ENCODE measurements at regions not wholly inside any gene's neighbourhood (a gene's known extent, or its start where the extent isn't known, plus 50 kb on each side); places are given as distances from the start of the nearest gene placed in this dataset.

DNA sequence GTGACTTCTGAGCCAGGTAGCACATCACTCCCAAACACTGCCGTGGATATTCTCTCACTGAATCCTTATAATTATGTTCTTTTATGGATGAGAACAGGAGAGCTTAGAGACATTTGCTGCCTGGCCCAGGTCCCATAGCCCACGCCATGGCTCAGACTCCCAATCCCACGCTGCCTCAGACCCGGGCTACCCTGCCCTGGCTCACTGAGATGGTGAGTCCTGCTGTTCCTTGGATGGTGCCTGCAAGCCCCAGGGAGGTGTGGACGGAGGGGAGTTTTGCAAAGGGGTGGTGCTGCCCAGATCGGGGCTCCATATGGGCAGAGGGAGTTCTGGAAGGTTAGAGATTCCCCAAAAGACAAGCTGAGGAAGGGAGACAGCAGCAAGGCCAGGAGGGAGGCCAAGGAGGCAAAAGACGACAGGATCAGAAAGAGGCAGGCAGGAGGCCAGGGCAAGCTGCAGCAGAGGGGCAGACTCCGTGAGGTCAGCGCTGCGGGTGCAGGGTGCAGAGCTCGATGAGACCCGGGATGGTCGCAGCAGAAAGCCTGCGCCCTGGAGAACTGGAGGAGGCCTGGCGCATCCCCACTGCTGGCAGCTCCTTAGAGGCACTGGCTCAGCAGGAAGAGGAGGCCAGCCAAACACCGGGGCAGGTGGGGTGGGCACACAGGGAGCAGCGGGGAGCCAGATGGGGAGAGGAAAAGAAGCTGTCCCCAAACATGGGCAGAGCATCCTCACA, 95.7 kb upstream of the ALDH1A3 start:
- no peak for DNase-seq (ENCODE audit: low spot score)

DNA sequence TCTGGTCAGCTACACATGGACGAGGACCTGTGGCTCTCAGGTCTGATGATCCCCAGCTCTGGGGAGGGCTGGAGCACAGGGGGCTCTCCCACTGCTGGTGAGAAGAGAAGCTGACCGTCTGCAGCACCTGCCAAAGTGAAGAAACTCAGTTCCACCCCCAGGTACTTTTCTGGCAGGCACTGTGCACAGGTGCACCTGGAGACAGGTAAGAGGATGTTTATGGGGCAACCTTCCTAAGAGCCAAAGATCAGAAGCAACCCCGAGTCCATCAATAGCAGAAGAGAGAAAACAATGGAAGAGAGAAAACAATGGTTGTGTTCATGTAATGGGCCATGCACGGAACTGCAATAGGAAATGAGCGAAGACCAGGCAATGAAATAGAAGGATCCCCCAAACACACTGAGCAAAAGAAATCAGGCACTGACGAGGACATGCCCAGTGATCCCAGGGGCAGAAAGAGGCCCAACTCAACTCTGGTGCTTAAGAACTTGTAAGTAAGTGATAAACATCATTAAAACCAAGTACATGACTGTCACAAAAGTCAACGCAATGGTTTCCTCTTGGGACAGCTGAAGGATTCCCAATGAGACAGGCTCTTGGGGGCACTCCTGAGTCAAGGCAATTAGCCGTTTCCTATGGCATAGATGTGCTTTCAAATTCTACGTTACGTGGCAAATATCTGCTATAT, 95.0 kb upstream of the ALDH1A3 start:
- no peak for DNase-seq (ENCODE audit: low spot score)

DNA sequence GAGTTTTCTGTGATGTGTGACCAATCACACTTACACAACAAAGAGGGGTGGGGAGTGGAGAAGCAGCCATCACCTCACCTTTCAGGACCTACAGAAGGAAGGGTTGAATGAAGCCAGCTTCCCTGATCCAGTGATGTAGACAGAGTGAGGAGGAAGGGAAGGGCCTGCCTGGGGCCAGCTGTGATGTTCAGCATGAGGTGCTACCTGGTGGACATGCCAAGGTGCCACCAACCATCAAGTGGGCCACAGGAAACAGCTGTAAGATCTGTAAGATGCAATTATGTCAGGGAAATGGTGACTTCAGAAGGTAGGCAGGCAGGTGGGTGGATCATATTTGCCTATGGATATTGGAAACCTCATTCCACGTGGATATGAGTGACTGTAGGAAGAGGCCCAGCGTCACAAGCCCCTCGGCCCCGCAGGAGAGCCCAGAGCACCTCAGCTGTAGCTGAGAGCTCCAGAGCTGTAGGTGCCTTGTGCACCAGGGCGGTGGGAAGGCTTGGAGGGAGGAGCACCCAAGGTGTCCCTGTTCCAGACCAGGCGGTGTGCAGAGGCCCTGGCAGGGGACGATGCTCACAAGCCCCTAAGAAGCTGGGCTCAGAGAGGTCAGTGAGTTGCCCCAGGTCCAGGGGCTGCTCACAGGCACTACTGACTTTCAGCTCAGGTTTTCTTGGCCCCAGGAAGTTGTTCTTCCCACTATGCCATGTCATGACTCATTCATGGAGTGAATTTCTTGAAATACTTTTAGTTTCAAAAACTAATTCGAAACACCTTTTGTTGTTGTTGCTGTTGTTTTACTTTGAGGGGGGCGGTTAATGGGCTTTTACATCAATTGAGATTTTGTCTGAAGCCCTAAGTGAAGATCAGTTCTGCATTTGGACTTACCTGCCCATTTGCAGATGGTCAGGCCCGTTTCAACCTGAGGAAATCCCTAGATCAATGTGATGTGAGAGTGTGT, 94.2 kb upstream of the ALDH1A3 start:
- DNase-seq (ENCODE audit: low spot score), result no peak

DNA sequence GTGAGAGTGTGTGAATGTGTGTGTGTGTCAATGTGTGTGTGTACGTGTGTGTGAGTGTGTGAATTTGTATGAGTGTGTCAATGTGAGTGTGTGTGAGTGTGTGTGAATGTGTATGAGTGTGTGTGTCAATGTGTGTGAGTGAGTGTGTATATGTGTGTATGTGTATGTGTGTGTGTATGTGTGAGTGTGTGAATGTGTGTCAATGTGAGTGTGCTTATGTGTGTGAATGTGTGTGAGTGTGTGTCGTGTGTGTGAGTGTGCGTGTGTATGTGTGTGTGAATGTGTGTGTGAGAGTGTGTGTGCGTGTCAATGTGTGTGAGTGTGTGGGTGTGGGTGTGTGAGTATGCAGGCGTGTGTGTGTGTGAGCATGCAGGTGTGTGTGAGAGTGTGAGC, 93.5 kb upstream of the ALDH1A3 start:
- no peak for DNase-seq (ENCODE audit: low spot score)

DNA sequence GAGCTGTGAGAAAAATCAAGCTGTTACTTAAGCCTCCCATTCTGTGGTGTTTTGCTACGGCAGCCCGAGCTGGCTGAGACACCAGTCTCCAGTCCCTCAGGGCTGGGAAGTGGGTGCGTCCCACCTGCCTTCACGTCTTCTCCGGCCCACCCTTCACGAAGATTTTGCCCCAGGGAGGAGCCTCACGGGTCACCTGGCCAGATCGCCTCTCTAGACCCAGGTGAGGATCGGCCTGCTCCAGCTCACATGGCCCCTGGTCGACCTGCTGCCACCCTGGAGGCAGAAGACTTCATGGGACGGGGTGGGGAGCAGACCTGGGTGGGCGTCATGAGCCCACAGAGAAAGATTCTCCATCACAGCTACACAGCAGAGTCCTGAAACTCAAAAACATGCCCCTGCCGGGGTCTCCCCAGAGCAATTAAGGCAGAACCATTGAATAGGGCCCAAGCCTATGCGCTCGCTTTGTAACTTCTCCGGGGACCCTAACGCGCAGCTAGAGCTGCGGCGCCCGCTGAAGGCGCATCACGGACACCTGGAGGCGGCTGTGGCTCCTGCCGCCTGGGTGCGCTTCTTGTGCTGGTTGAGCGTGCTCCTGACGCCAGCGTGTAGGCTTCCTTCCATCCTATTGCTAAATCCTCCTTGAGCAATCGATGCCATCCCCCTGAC, 92.6 kb upstream of the ALDH1A3 start:
- no peak for DNase-seq (ENCODE audit: low spot score)

DNA sequence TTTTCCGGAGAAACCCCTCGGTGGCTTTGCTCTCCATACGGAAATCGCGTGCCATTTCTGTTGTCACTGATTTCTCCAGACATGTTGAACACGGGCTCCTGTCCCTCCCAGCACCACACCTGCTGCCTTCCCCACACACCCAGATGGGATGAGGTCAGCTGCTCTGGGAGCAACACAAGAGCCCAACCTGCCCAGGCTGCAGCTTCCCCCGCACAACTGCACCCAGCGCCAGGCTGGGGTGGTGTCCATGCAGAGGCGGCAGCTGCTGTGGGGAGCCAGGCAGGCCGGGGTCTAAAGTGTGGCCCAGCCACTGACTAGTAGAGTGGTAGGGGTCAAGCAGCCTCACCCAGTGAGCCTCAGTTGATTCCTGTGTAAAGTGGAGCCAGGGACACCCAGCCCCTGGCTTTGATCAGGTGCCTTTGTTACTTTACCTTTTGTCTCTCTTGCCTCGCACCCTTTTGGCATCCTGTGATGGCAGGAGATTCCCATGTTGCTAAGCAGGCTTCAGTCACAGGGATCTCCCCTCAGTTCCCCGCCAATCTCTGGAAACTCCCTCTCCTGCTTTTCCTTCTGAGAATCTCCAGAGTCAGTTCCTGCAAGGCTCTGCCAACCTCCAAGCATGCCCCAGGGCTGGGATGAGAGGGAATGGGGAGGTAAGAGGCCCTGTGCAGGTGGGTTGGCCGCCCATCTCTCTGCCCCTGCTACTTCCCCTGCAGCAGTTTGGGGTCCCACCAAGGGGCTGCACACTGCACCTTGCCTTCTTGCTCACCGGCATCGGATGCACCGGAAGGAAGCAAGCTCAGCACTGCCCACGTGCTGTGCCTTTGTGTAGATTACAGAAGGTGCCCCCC, 91.8 kb upstream of the ALDH1A3 start:
- no peak for DNase-seq (ENCODE audit: low spot score)

DNA sequence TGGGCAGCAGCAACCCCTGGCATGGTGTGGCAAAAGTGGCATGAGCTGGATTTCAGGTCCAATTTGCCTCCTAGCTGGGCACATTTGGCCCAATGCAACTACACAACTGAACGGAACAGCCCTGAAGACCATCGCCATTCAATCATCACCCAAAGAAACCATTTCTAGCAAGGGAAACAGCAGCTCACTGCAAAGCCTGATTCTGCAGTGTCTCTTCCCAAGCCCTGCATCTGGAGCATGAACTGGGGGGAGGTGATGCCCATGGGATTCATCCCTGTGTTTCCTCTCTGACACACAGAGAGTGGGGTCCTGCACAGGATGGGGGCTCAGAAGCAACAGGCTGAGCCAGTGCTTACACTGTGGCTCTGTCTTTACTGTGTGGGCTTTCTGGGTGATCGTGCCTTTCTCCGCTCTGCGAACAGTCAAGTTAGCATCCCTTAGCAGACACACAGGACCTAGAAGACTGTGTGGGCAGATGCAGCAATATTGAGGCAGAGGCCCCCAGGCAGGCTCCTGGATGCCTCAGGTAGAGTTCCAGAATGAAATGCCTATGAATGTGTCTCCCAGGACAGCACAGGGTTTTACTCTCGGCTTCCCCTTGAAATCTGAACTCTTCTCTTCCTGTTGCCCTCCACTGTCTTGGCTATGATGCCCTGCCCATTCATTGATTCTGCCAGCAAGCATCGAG, 91.1 kb upstream of the ALDH1A3 start:
- no peak for DNase-seq (ENCODE audit: low spot score)

DNA sequence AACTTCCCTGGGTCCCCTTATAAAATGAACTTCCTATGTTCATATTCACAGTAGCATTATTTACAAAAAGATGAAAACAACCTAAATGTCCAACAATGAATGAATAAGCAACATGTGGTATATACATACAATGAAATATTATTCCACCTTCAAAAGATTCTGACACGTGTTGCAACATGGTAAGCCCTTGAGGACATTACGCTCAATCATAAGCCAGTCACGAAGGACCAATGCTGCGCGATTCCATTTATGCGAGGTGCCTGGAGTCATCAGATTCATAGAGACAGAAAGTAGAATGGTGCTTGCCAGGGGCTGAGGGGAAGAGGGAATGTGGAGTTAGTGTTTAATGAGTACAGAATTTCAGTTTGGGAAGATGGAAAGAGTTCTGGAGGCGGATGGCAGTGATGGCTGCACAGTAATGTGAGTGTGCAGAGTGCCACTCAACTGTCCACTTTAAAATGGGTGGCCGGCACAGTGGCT, 88.8 kb upstream of the ALDH1A3 start:
- DNase-seq (ENCODE audit: low spot score), result no peak

DNA sequence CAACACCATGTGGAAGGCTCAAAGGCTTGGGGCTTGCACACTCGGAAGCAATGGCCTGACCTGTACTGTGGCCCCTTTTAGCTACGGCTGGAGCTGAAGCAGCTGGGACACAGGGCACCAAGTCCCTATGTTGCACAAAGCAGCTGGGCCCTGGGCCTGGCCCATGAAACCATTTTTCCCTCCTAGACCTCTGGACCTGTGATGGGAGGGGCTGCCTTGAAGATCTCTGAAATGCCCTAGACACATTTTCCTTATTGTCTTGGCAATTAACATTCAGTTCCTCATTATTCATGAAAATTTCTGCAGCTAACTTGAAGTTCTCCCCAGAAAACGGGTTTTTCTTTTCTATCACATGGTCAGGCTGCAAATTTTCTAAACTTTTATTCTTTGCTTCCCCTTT, 85.6 kb upstream of the ALDH1A3 start:
- DNase-seq (ENCODE audit: low spot score), result no peak

DNA sequence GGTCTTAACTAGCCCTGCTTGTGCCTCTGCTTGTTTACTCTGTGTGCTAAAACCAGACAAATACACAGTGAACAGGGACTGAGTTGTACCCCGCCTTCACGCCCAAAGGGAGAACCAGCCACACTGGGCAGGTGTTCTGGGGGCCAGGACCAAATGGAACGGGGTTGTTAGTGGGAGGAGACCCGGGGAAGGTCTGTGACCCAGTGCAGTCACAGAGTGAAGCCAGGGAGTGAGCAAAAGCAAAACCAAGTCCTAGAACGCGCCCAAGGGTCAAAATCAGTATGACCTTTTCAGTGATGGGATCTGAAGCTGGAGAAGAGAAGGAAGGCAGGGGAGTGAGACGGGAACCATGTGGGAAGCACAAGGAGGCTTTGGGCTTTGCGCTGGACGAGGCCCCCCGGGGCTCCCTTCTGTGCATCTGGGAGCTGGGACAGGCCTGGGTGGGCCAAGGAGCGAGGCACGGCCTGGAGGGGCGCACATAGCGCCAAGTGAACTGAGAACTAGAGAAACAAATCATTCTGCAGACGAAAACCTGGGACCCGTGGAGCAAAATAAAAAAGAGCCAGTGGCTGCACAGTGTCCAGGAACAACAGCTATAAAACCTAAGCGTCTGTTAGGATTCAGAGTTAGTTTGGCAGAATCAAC, 78.3 kb upstream of the ALDH1A3 start:
- no peak for DNase-seq (ENCODE audit: low spot score)

DNA sequence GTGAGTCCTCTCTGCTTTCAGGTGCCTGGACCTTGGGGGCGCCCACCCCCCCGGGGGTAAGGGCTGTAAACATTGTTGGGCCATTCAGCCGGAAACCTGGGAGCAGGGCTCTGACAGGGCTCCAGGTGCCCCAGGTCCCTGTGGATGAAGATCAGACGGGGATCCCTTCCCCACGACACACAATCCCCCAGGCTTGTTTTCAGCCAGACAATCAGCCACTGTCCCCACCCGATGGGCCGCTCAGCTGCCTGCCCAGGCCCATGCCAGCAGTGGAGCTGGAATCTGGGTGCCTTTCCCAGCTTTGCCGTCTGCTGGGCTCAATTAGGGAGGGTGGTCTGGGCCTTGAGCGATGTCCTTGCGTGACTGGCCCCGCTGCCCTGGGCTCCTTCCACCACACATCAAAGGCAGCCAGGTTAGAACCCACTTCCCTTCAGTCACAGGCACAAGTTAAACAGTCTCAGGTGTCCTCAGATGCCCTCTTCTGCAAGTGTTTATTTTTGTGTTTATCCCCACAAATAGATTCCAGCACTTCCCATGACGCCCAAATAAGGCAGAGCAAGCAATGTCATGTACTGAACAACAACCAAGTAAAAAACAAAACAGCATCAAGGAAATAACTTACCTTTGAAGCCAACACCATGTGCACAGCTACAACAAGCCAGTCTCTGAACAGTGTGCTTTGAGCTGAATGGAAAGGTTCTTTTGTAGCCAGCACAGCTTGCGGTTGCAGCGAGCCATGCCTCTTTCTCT, 77.0 kb upstream of the ALDH1A3 start:
- no peak for DNase-seq (ENCODE audit: low spot score)

DNA sequence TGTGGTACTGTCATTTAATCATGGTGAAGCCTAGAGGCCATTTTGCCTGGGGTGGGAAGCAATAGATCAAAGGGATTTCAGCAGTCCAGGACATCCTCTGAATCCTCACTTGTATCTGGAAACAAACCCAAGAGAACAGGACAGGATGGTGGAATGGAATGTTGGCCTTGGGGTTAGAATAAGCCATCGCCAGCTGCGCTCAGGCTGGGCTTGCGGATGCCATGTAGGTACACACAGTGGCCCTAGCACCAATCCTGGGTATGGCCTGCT, 76.5 kb upstream of the ALDH1A3 start:
- DNase-seq (ENCODE audit: low spot score), result no peak

DNA sequence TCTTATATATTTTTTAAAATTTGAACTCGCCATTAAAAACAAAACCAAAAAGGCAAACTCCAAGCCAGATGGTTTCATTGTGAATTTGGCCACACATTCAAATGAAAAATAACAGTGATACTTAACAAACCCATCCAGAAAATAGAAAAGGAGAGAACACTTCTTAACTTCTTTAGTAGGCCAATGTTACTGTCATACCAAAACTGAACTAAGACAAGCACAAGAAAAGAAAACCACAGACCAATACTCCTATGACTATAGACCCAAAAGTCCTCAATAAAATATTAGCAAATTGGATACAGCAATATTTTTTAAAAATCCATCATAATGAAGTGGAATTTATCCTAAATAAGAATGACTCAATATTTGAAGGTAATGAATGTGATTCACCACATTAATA, 73.5 kb upstream of the ALDH1A3 start:
- no peak for DNase-seq (ENCODE audit: low spot score)

DNA sequence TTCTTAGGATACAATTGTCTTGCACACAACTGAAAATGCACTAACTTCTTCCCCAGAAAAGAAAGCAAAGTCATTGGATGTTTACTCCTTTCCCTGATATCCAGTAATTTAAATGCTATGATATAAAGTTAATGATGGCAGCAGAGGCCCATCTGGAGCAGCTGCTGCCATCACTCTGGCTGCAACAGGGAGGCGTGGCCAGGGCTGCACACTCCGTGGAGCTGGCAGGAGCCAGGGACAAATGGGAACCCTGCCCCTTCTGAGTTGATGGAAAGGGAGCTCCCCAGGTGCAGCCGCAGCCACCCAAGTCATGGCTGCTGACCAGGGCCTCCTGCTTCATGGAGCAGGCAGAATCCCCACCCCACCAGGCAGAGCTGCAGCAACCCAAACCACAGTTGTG, 72.6 kb upstream of the ALDH1A3 start:
- no peak for DNase-seq (ENCODE audit: low spot score)

DNA sequence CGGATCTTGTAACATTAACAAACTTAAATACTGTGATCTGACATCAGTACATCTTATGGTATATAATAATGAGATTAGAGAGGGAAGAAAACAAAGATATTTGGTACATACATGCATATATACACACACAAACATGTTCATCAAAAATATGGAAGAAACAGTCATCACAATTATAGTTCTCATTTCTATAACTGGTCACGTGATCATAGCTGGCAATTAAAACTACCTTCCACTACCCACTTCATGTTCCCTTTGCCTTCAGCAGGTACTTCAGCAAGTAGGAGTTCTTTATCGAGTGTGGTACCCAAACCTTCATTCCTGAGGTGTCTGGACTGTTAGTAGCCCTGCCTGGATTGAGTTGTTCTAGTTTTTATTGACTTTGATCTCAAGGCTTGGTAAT, 70.9 kb upstream of the ALDH1A3 start:
- no peak for DNase-seq (ENCODE audit: low spot score)

DNA sequence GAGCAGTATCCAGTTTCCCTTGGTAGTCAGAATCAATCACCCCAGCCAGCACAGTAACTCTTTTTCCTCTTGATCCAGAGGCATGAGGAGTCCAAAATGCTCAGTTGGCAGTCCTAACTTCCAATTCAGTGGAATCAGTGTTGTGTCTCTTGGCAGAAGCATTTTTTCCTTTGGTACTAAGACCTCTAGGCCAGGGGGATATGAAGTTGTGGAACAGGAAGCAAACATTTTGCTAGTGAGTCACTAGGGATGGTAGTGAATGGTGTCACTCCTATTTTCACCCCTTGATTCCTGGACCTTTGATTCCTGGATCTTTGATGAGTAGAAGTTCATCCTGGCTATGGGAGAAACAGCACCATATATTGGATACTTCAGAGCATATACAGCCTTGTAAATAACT, 70.5 kb upstream of the ALDH1A3 start:
- no peak for DNase-seq (ENCODE audit: low spot score)

DNA sequence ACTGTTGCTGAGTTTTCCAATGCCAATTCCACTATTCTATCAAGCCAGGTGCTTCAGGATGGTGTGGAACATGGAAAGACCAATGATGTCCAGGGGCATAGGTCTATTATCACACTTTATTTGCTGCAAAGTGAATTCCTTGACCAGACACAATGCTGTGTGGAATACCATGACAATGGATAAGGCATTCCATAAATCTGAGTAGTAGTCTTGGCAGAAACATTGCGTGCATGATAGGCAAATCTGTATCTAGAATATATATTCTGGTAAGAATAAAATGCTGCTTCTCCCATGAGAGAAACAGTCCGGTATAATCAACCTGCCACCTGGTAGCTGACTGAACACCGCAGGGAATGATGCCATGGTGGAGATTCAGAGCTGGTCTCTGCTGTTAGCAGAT, 70.0 kb upstream of the ALDH1A3 start:
- no peak for DNase-seq (ENCODE audit: low spot score)

DNA sequence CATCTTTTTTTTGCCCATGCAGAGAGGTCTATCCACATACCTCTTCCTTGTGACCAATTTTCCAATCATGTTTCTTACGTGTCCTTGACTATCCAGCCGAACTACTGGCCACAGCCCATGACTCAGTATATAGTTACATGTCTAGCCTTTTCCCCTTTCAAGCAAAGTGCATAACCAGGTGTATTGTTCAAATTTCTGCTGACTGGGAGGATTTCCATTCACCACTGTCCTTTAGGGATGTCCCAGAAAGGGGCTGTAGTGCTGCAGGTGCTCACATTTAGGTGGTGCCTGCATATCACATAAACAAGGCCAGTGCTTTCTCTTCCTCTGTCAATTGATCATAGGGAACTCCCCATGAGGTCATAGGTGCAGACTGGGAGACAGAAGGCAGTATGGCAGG, 69.4 kb upstream of the ALDH1A3 start:
- DNase-seq (ENCODE audit: low spot score), result no peak

DNA sequence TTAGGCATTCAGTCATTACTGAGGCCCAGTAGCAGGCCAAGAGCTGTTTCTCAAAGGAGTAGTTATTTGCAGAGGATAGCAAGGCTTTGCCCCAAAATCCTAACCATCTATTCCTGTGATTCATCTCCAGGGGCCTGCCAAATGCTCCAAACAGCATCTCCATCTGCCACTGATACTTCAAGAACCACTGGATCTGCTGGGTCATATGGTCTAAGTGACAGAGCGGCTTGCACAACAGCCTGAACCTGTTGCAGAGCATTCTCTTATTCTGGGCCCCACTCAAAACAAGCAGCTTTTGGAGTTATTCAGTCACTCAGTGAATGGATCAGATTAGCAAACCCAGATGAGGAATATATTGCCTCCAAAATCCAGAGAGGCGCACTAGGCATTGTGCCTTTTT, 68.8 kb upstream of the ALDH1A3 start:
- no peak for DNase-seq (ENCODE audit: low spot score)

DNA sequence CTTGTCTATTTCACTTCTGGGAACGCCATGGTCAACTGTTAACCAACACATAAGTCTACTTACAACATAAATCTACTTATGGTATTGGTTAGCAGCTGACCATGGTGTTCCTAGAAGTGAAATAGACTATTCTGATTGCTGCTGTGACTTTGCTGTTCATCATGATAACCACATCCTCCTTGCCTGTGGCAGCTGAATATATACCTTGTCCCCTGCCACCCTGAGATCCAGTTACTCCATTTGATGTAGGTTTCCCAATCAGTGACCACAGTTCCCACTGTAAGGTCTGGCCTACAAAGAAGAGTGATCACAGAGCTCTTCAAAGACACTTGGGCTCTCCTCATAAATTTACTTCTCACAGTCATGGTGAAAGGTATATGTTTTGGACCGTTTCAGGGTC, 66.8 kb upstream of the ALDH1A3 start:
- no peak for DNase-seq (ENCODE audit: low spot score)

Data from NAMALWA (cell line).